DMS 273 (cell line): ENCODE measurements at regions not wholly inside any gene's neighbourhood (a gene's known extent, or its start where the extent isn't known, plus 50 kb on each side); places are given as distances from the start of the nearest gene placed in this dataset.

Source experiments
- DNase-seq: peaks from one replicate; lab custom pipeline; 2025; ENCODE audit not compliant: unreplicated experiment; lab: John Stamatoyannopoulos, UW

DNA sequence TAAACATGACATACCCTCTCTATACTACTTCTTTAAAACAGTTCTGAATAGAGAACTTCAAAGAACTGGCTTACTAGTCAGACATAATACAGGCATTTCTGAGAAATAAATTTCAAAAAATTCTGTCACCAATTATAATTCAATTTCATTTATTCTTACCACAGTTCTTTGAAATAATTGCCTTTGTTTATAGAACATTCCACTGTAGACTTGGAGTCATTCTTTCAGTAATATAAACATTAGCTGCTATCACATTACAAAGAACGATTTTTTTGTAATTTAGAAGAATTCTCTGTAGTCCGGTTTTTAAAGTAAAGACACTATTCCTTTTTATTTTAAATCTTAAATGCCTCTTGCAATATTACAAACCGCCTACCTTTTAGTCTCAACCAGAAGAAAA lies 146.4 kb upstream of the COL11A1 start:
- DNase-seq: no peak

DNA sequence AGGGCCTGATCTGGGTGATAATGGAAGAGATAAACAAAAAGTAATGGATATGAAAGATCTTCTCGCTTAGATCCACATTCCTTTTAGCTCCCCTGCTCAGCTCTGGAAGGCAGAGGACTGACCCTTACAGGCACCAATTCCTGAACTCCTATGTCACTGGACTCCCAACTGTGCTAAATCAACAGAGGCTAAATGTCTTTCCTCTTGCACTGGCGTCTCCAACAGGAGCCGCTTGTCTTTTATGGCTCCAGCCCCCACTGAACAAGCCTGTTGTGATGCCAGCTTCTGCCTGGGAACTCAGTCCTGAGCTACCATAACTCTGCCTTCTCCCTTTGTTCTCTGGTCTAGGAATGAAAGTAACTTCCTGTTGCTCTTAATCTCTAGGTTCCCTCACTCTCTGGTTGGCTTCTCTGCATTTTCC lies 142.1 kb upstream of the COL11A1 start:
- DNase-seq: no peak

DNA sequence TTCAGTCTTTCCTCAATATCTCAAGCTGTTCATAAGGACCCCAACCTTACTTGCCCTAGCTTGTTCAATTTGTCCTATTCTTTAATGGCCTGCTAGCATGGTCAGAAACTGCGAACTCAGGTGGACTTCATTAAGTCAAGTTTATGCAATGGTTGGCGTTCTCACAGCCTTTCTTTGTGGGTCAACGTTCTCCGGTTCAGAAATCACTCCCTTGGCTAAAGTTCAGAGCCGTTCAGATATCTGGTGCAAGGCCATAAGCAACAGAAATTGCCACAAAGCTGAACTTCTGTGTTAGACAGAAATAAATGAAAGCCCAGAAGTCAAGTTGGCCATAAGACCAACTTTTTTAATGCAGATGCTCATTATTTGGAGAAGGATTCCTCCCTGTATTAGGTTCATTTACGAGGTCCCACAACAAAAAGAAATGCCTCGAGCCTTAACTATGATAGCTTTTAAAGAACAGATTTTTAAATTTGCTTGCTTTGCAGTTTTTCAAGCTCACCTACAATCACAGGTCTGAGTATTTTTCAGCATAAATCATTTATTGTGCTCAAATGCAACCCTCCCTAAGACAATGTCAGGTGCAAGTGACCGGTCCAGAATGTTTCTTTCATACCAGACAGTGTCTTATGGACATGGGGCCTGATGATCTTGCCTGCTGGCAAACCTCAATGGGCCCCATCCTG lies 140.2 kb upstream of the COL11A1 start:
- no peak for DNase-seq

DNA sequence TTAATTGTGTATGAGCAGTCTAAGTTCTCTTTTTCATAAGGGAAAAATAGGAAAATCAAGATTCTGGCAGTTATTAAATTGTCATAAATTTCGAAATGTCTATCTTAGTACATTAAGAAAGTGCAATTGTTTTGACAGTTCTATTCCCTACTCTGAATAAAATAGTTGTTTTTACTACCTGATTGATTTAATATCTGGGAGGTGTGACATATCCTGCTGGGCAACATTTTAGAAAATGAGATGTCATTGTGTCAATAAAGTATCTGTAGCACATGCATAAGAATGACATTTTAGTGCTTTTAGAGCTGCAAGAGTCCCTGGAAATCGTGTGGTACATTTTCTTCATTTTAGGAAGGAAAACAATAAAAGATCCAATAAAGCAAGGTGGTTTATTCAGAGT lies 139.2 kb upstream of the COL11A1 start:
- no peak for DNase-seq

DNA sequence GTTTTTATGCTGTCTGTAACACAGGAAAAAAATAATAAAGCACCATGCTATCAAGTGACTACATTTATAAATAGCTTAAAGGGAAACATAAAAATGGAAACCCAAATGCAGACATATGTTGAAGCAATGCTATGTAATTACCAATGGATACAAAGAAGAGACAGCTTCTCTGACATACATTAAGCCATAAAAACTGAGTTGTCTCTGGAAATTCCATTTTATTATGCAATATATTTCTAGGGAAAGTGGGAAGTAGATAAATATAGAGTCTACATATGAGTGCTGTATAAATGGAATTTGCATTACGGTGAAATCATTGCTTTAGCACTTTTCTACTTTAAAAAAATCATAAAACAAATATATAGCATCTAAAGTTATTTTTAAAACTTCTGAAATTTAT lies 135.2 kb upstream of the COL11A1 start:
- DNase-seq: no peak

DNA sequence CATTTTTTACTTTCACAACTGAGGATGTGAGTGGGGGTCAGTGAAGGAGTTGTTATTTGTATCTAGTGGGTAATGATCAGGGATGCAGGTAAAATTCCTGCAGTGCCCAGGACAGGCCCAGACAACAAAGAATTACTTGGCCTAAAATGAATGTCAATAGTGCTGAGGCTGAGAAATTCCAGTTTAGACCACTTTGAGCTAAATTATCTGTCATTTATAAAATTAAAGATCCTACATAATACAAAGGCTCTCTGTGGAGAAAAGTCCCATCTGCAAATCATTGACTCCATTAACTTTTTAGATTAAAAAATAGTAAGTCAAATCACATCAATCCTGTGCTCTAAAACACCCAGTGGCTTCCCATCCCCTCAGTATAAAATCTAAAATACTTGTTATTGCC lies 130.7 kb upstream of the COL11A1 start:
- no peak for DNase-seq

DNA sequence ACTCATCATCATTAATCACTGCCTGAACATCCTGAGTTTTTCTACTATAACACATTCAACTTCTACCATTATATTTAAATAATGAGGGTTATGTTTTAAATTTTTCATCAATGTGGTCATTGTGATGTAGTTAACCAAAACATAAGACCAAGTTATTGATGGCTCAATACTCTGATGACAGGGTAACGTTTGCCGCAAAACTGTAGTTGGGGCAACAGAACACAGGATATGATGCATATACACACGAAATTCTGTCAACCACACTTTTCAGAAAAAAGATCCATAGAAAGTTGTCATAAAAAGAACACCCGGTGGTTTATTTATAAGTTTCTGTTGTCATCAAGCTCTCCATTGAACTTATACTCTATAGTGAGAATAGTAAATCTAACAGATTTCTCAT lies 121.7 kb upstream of the COL11A1 start:
- DNase-seq: no peak

DNA sequence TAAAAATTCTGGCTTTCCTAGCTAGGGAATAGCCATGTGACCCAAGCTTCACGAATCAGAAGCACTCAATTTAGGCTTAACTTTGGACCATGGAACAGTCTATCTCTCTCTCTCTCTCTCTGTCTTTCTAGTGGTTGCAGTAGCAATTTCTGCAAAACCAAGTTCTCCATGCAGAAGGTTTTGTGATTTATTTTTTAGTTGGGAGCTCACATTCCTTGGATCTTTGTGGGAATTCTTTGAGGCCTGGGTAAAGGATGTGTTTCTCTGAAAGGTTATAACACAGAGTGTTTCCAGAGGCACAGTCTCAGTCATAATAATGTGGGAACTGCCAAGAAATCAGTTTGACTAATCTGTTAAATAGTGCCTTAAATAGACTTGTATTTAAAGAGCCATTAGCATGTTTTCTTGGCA lies 112.3 kb upstream of the COL11A1 start:
- no peak for DNase-seq

DNA sequence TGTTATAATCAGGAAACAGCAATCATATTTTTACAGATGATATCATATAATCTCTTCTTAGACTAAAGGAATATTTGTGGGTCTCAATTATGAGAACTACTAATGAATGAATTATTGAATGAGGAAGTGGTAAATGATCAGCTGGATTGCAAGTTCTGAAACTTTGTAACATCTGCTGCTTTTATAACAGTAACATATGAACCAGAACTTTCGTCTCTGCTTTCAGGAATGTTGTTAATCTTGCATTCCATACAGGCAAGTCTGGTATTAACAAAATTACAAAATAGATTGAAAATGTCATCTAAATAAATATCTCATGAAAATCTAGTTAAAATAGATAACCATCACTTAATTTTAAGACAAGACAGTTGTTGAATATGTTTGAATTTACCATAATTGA lies 110.5 kb upstream of the COL11A1 start:
- no peak for DNase-seq

DNA sequence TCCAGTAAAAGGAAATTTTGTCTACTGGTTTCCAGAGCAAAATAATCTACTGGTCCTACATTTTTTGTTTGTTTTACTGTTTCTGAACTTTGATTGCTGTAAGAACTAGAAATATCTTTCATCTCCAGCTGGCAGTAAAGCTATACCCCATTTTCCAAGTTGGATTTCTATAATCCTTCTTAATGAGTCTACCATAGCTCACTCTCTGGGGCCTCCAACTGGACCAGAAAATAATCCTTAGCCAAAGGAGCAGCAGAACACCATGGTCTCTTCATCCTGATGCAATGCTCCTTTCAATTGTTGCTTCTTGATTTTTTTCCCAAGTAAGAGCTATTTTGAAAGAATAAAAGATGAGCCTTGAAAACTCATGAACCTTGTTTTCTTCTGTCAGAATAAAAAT lies 110.0 kb upstream of the COL11A1 start:
- DNase-seq: no peak

DNA sequence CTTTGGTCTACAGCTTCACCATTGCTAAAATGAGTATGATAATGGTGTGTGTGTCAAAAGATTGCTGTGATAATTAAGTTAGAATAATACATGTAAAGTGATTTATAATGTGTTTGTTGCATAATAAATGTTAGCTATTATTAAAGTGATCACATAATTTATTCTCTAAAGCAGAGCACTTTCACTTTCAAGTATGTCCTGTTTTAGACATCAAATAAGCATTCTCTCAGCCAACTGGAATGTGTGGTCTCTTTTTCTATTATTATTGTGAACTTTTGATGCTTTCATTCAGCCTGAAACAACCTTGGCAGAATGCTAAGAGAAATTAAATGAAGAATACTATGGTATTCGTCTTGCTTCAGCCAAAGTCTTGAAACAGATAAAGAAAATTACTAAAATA lies 102.8 kb upstream of the COL11A1 start:
- no peak for DNase-seq

DNA sequence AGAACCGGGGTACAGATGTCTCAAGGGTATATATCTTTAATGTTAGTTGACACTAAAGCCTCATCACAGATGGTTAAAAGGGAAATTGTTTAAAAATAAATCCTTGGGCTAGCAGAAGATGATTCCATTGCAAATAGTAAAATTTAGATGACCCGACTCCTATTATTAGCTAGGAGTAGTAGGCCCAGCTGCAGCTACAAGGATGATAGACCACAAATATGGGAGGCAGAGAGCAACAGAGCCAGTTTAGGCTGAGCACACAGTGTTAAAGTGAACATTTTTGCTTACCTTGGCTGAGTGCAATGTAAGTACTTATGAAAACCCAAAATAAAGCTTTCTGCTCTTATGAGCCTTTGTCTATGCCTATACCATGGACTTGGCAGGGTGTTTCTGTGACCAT lies 100.5 kb upstream of the COL11A1 start:
- DNase-seq: no peak

DNA sequence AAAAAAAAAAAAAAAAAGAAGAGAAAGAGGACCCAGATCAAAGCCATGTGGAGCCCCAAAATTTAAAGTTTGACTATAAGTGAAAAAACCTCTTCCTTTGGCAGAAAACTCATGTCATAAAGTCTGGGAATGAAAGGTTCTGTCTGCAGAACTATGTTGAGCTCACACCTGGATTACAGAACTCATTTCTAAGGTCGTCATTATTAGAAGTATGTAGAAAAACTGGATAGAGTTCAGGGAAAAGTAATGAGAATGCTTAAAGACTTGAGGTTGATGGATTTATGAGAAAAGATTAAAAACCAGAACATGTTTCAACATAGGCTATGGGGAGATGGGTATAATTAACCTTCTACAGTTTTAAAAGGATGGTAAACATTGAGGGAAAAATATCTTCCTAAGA lies 90.7 kb upstream of the COL11A1 start:
- DNase-seq: no peak

DNA sequence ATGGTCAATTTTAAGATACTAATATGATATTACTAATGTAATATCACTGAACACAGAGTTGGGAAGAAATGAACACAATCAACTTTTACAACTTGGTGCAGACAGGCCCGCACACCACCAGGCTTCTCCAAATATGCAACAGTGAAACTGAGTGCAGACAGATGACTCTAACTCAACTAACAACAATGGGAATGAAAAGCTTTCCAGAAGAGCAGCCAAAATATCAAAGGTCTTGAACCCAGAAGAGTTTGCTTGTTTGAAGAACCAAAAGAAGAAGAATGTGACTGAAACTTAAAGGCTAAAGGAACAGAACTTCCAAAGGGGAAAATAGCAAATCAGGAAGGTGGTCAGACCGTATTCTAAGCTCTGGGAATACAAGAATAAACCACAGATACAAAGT lies 89.8 kb upstream of the COL11A1 start:
- DNase-seq: no peak

DNA sequence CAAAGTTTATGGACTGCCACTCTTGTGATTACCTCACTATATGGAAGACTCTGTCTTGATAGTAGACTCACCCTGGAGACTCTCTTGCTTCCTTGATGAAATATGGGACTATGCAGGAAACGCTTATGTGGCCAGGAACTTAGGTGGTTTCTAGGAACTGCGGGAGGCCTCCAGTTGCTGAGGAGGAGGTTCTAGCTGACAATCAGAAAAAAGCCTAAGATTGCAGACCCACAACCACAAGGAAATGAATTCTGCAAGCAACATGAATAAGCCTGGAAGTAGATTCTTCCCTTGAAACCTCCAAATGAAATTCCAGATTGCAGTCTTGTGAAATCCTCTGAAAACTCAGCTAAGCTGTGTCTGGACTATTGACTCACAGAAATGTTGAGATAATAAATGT lies 88.9 kb upstream of the COL11A1 start:
- DNase-seq: no peak

DNA sequence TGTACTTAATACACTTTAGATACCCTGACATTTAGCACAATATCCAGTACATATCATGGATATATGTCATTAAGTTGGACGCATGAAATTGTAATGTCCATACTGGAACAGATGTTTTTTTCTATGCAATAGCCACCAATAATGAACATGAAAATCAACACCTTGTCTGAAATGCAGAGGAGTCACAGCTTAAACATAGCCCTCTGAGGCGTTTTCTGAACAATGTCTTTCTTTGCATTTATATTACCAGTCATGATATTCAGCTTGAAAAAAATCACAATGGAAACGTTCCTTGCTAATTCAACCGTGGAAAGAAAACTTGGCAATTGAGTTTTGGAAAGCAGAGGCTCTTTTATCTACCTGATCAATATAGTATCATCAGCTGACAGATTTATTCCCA lies 86.7 kb upstream of the COL11A1 start:
- no peak for DNase-seq

DNA sequence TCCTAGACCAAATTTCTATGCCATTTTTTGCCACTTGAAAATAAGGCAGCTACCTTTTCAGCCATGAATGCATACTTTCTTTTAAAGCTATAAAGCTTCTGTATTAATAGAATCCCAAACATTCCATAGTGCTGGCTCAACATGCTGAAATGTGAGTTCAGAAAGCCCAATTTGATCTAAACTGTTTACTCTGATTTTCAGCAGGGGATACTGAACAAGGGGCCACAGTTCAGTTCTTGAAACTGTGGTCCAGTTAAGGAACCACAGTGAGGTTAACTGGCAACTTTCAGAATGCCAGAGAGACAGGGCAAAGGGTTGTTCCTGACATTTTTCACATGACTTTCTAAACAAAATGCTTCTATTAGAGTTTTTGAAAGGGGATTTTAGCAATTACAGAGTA lies 85.7 kb upstream of the COL11A1 start:
- DNase-seq: no peak

DNA sequence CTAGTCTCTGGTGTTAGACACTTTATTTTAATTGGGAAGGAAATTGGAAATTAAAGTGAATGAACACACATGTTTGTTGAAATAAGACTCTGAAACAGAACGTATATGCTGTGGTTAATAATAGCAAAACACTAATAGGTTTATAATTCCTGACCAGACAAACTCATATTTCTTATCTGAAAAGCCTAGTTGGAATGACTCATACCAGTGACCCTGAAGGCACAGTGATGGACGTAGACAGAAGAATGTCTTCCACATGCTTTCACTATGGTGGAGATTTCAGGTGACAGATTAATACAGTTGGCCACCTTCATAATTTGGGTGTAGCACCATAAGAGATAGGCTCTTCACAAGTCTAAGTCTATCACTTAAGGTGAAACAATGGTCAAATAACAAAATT lies 83.0 kb upstream of the COL11A1 start:
- DNase-seq: no peak

DNA sequence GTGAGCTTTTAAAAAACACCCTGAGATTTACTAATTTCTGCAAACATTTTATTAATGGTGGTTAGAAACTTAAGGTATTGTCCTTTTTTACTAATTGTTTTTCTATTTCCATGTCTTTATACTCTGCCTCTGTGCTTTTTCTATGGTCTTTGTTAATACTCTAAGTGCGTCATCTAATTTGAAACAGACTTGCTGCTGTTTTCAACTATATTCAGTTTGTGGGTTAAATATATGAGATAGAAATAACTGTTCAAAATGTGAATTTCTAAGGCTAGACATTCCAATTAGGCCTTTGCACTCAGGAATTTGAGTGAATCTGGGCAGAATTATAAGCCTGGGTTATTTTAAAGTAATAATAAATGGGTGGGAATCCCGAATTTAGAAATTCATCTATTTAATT lies 82.4 kb upstream of the COL11A1 start:
- DNase-seq: no peak

DNA sequence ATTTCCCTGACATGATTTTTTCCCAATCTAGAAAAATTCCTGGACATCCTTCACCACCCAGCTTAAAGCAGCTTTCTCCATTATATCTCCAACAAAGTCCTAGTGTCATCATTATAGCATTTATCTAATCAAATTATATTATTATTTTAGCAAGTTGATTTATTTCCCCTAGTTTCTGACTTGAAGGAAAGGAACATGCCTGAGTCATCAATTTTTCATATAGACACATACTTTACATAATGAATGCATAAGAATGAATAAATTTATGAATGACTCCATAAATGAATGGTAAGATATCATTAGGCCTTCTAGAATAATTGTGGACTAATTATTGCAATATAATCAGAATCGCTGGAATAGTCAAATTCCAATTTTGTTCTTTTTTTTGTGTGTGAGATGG lies 79.4 kb upstream of the COL11A1 start:
- no peak for DNase-seq

DNA sequence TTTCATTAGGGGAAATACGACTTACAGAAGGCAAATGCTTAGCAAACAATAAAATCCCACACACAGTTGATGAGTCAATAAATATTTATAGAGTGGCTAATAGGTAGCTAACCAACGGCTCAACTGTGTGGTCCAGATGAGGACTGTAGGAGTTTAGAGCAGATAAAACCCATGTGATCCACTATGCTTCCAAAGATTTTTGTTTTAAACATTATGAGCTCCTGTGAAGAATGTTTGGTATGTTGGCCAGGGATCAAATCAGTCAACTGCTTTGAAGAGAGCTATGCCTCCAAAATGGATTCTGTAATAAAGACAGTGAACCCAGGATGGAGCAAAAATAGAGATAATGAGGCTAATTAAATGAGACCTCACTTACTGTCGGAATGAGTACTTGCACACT lies 72.3 kb upstream of the COL11A1 start:
- no peak for DNase-seq

DNA sequence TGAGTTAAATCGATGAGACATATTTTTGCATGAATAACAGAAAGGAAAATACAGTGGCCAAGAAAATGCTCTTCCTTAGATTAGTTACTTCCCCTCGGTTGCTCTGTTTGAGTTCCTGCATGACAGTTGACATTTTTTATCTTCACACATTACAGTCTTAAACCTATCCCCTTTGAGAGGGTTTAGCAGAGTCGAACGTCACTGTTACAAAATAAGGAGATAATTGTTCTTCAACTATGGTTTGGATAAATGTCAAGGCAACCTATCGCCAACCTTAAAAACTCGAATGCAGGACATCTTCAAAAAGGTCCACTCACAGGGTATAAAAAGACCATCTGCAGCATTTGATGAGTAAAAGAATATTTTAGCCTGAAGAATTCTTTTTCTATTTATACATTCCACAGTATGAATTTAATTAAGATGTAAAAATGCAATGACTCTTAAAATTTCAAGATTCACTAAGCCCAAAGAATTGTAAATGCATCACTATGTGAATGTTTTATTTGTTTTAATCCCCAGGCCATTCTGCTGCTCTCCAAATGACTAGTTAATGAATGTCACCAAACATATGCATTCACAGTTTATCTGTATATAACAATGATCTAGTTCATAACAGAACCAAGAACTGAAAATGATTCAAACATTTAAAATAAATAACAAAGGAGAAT lies 68.9 kb upstream of the COL11A1 start:
- no peak for DNase-seq

DNA sequence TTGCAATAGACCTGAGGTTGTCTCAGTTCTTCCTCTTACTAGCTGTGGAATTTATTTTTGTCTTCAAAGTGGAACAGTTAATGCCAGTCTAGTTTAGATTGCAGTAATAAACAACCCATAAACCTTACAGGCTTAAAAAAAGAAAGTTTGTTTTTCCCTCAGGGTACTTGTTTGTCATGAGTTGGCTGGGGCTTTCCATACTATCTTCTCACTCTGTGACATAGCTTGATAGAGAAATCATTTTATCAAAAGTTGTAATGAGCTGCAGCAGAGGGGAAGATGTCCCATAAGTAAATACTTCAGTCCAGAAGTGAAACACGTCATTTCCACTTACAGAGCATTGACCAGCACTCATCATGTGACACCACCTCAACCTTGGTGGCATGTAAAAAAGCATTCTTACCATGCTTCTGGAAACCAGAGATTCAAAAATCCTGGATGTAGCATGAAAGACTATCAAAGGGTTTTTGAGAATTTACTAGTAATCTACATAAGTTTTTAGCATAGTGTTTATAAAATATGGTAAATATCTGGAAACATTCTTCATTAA lies 62.8 kb upstream of the COL11A1 start:
- DNase-seq: no peak
